Right atrium auricular region (tissue), 2 donors: ENCODE measurements at regions not wholly inside any gene's neighbourhood (a gene's known extent, or its start where the extent isn't known, plus 50 kb on each side); places are given as distances from the start of the nearest gene placed in this dataset.
"Not testable (repeated sequence)": the region's sequence is repeated elsewhere in the genome, so short reads cannot be mapped to it uniquely, and the experiment has no call there.

ENCODE experiments used
- DNase-seq: peaks from one replicate; pipeline ENCODE4 v3.0.0-alpha.2; 2019; ENCODE audit warnings: low spot score
- H3K27ac ChIP-seq, 2 donors: fragments of 200-600 bp; sonication (generic); 1 replicate in 1 of 2; 2 replicates in 1 of 2; pipeline ENCODE4 v1.5.1; 2016 to 2019
- H3K27me3 ChIP-seq, 2 donors: fragments of 200-600 bp; sonication (generic); one replicate each; pipeline versions ENCODE4 v1.5.1 to v1.6.0; 2017 to 2019
- H3K36me3 ChIP-seq: fragments of 200-600 bp; sonication (generic); one replicate; pipeline ENCODE4 v1.5.1; 2016
- H3K4me1 ChIP-seq, 2 donors: fragments of 200-600 bp; sonication (generic); one replicate each; pipeline versions ENCODE4 v1.5.1 to v1.6.0; 2017 to 2019
- H3K4me3 ChIP-seq, 2 donors: fragments of 200-600 bp; sonication (generic); 1 replicate in 1 of 2; 2 replicates in 1 of 2; pipeline ENCODE4 v1.5.1; 2017 to 2019; ENCODE audit warnings: mild to moderate bottlenecking in 1 of 2, moderate library complexity in 1 of 2
- H3K9me3 ChIP-seq, 2 donors: fragments of 200-600 bp; sonication (generic); one replicate each; pipeline ENCODE4 v1.5.1; 2019
- TF ChIP-seq, protein P1 (sequence below), 2 donors: fragments of 200-600 bp; sonication (generic); IDR thresholded peaks; one replicate each; pipeline ENCODE4 v1.5.1; 2019; ENCODE audit warnings: antibody characterized with exemption in 2 of 2

DNA sequence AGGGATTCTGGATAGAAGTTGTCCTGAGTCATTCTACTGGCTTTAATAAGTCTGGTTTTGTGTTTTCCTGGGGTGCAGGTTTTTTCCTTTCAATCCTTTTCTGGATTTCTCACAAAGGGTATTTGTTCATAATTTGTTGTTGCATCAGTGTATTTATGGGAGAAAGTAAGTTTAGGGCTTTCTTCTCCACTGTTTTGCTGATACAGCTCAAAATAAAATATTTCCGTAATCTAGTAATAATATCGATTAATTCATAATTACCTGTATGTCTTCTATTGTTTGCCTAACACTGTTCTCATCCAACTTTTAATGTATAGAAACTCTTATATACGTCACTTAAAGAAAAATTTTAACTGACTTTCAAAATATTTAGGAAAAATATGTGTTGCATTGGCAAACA, 728.2 kb downstream of the LUZP2 start:
- Histone ChIP-seq H3K4me3 (no peak overlapping the region), H3K27ac (no peak overlapping the region), H3K4me1 (no peaks in the 10 kb centered on the region), H3K9me3 (no peaks in the 10 kb centered on the region), H3K27me3 (no peaks in the 10 kb centered on the region), H3K36me3 (no peaks in the 10 kb centered on the region)
- DNase-seq: no peak
- TF ChIP-seq, protein P1, sequence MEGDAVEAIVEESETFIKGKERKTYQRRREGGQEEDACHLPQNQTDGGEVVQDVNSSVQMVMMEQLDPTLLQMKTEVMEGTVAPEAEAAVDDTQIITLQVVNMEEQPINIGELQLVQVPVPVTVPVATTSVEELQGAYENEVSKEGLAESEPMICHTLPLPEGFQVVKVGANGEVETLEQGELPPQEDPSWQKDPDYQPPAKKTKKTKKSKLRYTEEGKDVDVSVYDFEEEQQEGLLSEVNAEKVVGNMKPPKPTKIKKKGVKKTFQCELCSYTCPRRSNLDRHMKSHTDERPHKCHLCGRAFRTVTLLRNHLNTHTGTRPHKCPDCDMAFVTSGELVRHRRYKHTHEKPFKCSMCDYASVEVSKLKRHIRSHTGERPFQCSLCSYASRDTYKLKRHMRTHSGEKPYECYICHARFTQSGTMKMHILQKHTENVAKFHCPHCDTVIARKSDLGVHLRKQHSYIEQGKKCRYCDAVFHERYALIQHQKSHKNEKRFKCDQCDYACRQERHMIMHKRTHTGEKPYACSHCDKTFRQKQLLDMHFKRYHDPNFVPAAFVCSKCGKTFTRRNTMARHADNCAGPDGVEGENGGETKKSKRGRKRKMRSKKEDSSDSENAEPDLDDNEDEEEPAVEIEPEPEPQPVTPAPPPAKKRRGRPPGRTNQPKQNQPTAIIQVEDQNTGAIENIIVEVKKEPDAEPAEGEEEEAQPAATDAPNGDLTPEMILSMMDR (IDR thresholded peaks at IDR 0.05): no peak

DNA sequence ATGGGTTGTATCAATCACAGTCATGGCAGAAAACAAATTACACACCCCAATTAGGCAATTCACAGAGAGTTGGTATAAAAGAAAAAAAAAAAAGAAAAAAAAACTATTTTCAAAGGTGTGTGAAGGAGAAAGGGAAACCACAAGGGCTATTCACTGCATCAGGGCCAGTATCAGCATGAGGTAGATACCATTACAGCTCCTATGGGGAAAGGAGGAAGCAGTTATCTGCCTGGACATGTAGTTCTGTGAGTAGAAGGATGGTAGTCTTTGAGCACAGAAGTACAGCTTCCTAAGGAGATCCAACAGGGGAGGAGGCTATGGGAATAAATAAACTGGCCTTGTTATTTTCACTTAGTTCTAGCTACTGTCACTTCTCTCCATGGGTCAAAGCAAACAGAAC, 746.1 kb downstream of the LUZP2 start:
- Histone ChIP-seq H3K4me3 (no peak overlapping the region), H3K36me3 (no peaks in the 10 kb centered on the region), H3K27ac (no peak overlapping the region), H3K27me3 (no peaks in the 10 kb centered on the region), H3K9me3 (peaks cover 0 to 11% of the 10 kb centered on the region in 2 donors), H3K4me1 (no peaks in the 10 kb centered on the region)
- TF ChIP-seq, protein P1 (IDR thresholded peaks at IDR 0.05): no peak
- no peak for DNase-seq

DNA sequence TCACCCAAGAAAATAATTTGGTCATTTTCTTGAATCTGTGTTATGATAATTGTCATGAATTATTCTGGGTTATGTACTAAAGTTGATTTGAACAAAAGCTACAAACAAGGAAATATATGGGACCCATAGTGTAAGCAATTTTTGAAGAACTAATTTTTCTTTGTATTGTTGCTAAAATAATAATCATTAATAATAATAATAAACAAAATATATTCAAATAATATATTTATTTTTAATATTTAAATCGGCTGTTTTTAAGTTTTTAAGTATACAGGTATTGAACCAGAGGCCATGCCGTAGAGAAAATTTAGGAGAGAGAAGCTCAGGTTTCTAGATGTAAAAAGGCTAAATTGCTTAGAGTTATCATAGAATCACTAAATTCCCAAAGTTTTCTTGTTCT, 747.3 kb downstream of the LUZP2 start:
- TF ChIP-seq, protein P1 (IDR thresholded peaks at IDR 0.05): no peak
- no peak for DNase-seq
- H3K27me3 ChIP-seq: no peaks in the 10 kb centered on the region
- H3K36me3 ChIP-seq: no peaks in the 10 kb centered on the region
- no peak overlapping the region for H3K27ac ChIP-seq
- no peak overlapping the region for H3K4me3 ChIP-seq
- H3K9me3 ChIP-seq: peaks cover 0 to 11% of the 10 kb centered on the region in 2 donors
- H3K4me1 ChIP-seq: no peaks in the 10 kb centered on the region

DNA sequence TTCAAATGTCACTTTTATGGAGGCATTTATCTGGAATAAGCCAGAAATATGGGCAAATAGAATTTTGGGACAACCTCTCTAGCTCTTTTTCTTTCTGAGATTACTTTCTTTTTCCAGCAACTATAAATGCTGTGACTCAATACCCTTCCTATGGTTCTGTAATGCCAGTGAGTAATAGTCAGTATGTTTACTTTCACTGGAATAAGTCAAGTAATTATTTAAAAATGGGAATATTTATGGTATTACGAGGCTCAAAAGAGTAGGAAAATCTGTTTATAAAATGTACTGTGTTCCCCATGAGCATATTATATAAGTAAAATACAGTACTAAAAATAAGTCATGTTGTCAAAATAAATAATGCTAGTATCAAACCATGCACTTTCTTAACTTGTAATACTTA, 750.5 kb downstream of the LUZP2 start:
- TF ChIP-seq, protein P1 (IDR thresholded peaks at IDR 0.05): no peak

DNA sequence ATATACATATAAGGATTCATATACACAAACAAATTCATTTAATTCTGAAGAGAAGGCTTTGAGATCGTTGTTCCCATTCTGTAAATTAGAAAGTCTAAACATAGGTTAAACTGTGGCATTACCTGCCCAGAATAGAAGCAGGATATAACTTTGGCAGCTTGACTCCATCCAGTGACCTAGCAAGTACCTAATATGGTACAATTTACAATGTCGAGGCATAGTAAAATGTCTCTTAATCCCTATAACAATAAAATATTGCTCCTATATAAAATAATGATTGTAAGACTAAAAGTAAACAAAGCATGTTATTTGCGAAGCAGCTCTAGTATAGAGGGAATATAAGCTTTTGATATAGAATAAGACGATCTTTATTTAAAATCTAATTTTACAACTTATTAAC, 756.0 kb downstream of the LUZP2 start:
- no peaks in the 10 kb centered on the region for H3K36me3 ChIP-seq
- H3K9me3 ChIP-seq: no peaks in the 10 kb centered on the region
- DNase-seq: no peak
- H3K4me1 ChIP-seq: no peaks in the 10 kb centered on the region
- TF ChIP-seq, protein P1 (IDR thresholded peaks at IDR 0.05): no peak
- no peak overlapping the region for H3K4me3 ChIP-seq
- no peak overlapping the region for H3K27ac ChIP-seq
- no peaks in the 10 kb centered on the region for H3K27me3 ChIP-seq

More for the DNA sequence above, 750.5 kb downstream of the LUZP2 start:
- no peaks in the 10 kb centered on the region for H3K36me3 ChIP-seq
- H3K4me3 ChIP-seq: no peak overlapping the region
- no peak for DNase-seq
- no peaks in the 10 kb centered on the region for H3K4me1 ChIP-seq
- peaks cover 0 to 11% of the 10 kb centered on the region in 2 donors for H3K9me3 ChIP-seq
- H3K27me3 ChIP-seq: no peaks in the 10 kb centered on the region
- H3K27ac ChIP-seq: no peak overlapping the region

DNA sequence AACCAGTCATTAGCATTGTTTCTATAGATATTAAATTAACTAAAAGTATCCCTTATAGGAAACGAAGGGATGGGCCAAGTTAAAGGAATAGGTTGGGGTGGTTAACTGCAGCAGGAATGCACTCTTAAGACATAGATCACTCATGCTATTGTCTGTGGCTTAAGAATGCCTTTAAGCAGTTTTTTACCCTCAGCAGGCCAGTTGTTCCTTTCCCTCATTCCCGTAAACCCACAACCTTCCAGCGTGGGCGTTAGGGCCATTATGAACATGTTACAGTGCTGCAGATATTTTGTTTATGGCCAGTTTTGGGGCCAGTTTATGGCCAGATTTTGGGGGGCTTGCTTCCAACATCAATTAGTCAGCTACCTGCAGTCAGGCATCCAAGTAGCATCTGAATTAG, 767.0 kb downstream of the LUZP2 start:
- H3K36me3 ChIP-seq, H3K4me3 ChIP-seq, H3K4me1 ChIP-seq, H3K9me3 ChIP-seq, DNase-seq, H3K27me3 ChIP-seq, H3K27ac ChIP-seq: not testable (repeated sequence)
